CD4-positive, alpha-beta T cell (primary cell): ENCODE measurements at regions not wholly inside any gene's neighbourhood (a gene's known extent, or its start where the extent isn't known, plus 50 kb on each side); places are given as distances from the start of the nearest gene placed in this dataset.

Source experiments
- ATAC-seq: fragments of 200-7000 bp; cut with Tn5 transposase; one replicate; pipeline ENCODE4 v1.10.0; 2022; ENCODE audit warnings: mild to moderate bottlenecking; ENCODE audit not compliant: poor library complexity
- CTCF ChIA-PET: fragments of 350-600 bp; sonication (Branson Sonifier 250); formaldehyde crosslinking; loops from one replicate; lab custom pipeline; 2021; ENCODE audit warnings: antibody characterized with exemption, inconsistent platforms; lab: Charles Lee
- POLR2A ChIA-PET: fragments of 350-600 bp; sonication (Branson Sonifier 250); formaldehyde crosslinking; loops from one replicate; lab custom pipeline; 2021; ENCODE audit warnings: antibody characterized with exemption, inconsistent platforms; lab: Charles Lee
- DNase-seq, 14 experiments: peaks; one replicate each; pipeline ENCODE4 v3.0.0-alpha.2; 2013 to 2020; ENCODE audit warnings: mixed read lengths in 2 of 14
- H3K27ac ChIP-seq, 2 donors: one replicate each; pipeline versions ENCODE4 v1.5.1 to v1.7.0; 2013; ENCODE audit warnings: low read length in 2 of 2, low read depth in 1 of 2, mild to moderate bottlenecking in 1 of 2
- H3K27me3 ChIP-seq, 2 experiments: 1 replicate in 1 of 2; 2 replicates in 1 of 2; pipeline versions ENCODE4 v1.6.1 to v1.7.0; 2013; ENCODE audit warnings: low read length in 2 of 2, control low read depth in 1 of 2, mild to moderate bottlenecking in 1 of 2, moderate library complexity in 1 of 2; ENCODE audit not compliant: insufficient read depth in 2 of 2, control insufficient read depth in 1 of 2
- H3K36me3 ChIP-seq: one replicate; pipeline ENCODE4 v1.6.1; 2013; ENCODE audit warnings: low read length, control low read depth; ENCODE audit not compliant: insufficient read depth
- H3K4me1 ChIP-seq: one replicate; pipeline ENCODE4 v1.6.1; 2013; ENCODE audit warnings: low read length, control low read depth; ENCODE audit not compliant: insufficient read depth
- H3K4me3 ChIP-seq: one replicate; pipeline ENCODE4 v1.5.1; 2013; ENCODE audit warnings: mild to moderate bottlenecking, low read length, moderate library complexity
- H3K9me3 ChIP-seq, 2 experiments: 1 replicate in 1 of 2; 2 replicates in 1 of 2; pipeline versions ENCODE4 v1.6.1 to v1.7.0; 2013; ENCODE audit warnings: low read length in 2 of 2, mild to moderate bottlenecking in 2 of 2, control low read depth in 1 of 2, moderate library complexity in 1 of 2; ENCODE audit not compliant: control insufficient read depth in 1 of 2, insufficient read depth in 1 of 2
- H3K27ac Mint-ChIP-seq: one replicate; pipeline ENCODE4 v1.8.0; 2020; ENCODE audit warnings: mixed read lengths
- H3K27me3 Mint-ChIP-seq: one replicate; pipeline ENCODE4 v1.8.0; 2021; ENCODE audit warnings: mixed read lengths
- H3K36me3 Mint-ChIP-seq: one replicate; pipeline ENCODE4 v1.8.0; 2021; ENCODE audit warnings: low read depth, mixed read lengths
- H3K4me1 Mint-ChIP-seq: one replicate; pipeline ENCODE4 v1.8.0; 2021; ENCODE audit warnings: low read depth, mixed read lengths
- H3K4me3 Mint-ChIP-seq: one replicate; pipeline ENCODE4 v1.8.0; 2020; ENCODE audit warnings: mild to moderate bottlenecking, mixed read lengths
- H3K9me3 Mint-ChIP-seq: one replicate; pipeline ENCODE4 v1.8.0; 2020; ENCODE audit warnings: mixed read lengths
- intact Hi-C, 2 experiments: fragments of 100-400 bp; cut with DNase I in 1 of 2; cut with micrococcal nuclease in 1 of 2; formaldehyde crosslinking; loops; one replicate each; pipeline versions ENCODE4 v1.15.1 to v1.9.0; 2023 to 2025; cut with DNase I, micrococcal nuclease
- TF ChIP-seq, protein P1 (sequence below): fragments of 200-600 bp; IDR thresholded peaks from one replicate; pipeline ENCODE4 v1.8.0; 2022; ENCODE audit warnings: antibody characterized with exemption, mild to moderate bottlenecking

GRCh38 chr4:137635108-137635507 lies 102.8 kb upstream of the PCDH18 start:
- no peaks in the 10 kb centered on the region for H3K36me3 Mint-ChIP-seq
- CTCF ChIA-PET = no interaction called here
- H3K27me3 Mint-ChIP-seq = no peaks in the 10 kb centered on the region
- H3K9me3 Mint-ChIP-seq = peaks cover 2% of the 10 kb centered on the region
- Histone ChIP-seq H3K27me3 (no peaks in the 10 kb centered on the region), H3K36me3 (no peaks in the 10 kb centered on the region), H3K4me1 (no peaks in the 10 kb centered on the region), H3K4me3 (no peak overlapping the region), H3K9me3 (peaks cover 5 to 10% of the 10 kb centered on the region in 2 experiments), H3K27ac (no peak overlapping the region)
- no peak overlapping the region for H3K27ac Mint-ChIP-seq
- no peak for DNase-seq
- TF ChIP-seq, protein P1, sequence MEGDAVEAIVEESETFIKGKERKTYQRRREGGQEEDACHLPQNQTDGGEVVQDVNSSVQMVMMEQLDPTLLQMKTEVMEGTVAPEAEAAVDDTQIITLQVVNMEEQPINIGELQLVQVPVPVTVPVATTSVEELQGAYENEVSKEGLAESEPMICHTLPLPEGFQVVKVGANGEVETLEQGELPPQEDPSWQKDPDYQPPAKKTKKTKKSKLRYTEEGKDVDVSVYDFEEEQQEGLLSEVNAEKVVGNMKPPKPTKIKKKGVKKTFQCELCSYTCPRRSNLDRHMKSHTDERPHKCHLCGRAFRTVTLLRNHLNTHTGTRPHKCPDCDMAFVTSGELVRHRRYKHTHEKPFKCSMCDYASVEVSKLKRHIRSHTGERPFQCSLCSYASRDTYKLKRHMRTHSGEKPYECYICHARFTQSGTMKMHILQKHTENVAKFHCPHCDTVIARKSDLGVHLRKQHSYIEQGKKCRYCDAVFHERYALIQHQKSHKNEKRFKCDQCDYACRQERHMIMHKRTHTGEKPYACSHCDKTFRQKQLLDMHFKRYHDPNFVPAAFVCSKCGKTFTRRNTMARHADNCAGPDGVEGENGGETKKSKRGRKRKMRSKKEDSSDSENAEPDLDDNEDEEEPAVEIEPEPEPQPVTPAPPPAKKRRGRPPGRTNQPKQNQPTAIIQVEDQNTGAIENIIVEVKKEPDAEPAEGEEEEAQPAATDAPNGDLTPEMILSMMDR = no peak
- no peak overlapping the region for H3K4me3 Mint-ChIP-seq
- H3K4me1 Mint-ChIP-seq = no peaks in the 10 kb centered on the region
- intact Hi-C loops = no loop called here
- no peak for ATAC-seq
- POLR2A ChIA-PET = no interaction called here

DNA sequence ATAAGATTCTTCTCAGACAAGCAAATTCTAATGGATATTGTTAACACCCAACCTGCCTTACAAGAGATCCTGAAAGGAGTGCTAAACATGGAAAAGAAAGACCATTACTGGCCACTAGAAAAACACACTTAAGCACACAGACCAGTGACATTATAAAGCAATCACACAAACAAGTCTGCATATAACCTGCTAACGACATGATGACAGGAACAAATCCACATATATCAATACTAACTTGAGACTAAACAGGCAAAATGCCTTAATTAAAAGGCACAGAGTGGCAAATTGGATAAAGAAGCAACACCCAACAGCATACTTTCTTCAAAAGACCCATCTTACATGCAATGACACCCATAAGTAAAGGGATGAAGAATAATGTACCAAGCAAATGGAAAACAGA lies 100.5 kb upstream of the PCDH18 start:
- Histone ChIP-seq H3K27me3 (no peaks in the 10 kb centered on the region), H3K36me3 (no peaks in the 10 kb centered on the region), H3K4me3 (no peak overlapping the region), H3K27ac (no peak overlapping the region), H3K9me3 (peaks cover 1 to 10% of the 10 kb centered on the region in 2 experiments), H3K4me1 (no peaks in the 10 kb centered on the region)
- no peak overlapping the region for H3K27ac Mint-ChIP-seq
- DNase-seq (no peak), ATAC-seq (no peak)
- H3K27me3 Mint-ChIP-seq = no peaks in the 10 kb centered on the region
- intact Hi-C loops = no loop called here
- peaks cover 2% of the 10 kb centered on the region for H3K9me3 Mint-ChIP-seq
- POLR2A ChIA-PET = no interaction called here
- H3K4me1 Mint-ChIP-seq = no peaks in the 10 kb centered on the region
- CTCF ChIA-PET = no interaction called here
- TF ChIP-seq, protein P1 = no peak
- no peaks in the 10 kb centered on the region for H3K36me3 Mint-ChIP-seq
- no peak overlapping the region for H3K4me3 Mint-ChIP-seq

DNA sequence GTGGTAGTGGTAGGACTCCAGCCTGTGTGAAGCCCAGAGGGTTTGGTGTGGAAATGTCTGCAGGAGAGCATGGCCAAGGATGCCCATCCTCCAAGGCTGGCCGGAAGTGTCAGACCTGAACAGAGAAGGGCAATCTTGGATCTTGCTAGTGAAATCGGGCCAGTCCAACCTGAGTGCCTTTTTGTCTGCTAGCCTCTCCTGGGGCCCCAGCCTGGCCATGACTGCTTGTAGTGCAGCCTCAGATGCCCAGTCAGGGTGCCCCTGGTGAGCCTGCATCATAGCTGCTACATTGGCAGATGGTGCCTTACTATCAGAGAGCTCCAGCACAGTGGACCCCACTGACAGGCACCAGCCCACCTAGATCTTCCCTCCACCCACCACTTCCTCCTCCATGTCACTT lies 99.3 kb upstream of the PCDH18 start:
- ChIA-PET POLR2A (no interaction called here), CTCF (no interaction called here)
- no peaks in the 10 kb centered on the region for H3K27me3 ChIP-seq
- ATAC-seq (no peak), DNase-seq (no peak)
- H3K27me3 Mint-ChIP-seq = no peaks in the 10 kb centered on the region
- no peaks in the 10 kb centered on the region for H3K4me1 Mint-ChIP-seq
- no peak overlapping the region for H3K4me3 ChIP-seq
- H3K36me3 ChIP-seq = no peaks in the 10 kb centered on the region
- H3K4me1 ChIP-seq = no peaks in the 10 kb centered on the region
- H3K9me3 ChIP-seq = peaks cover 0 to 10% of the 10 kb centered on the region in 2 experiments
- TF ChIP-seq, protein P1 = no peak
- H3K27ac ChIP-seq = no peak overlapping the region
- no peak overlapping the region for H3K4me3 Mint-ChIP-seq
- intact Hi-C loops = no loop called here
- peaks cover 2% of the 10 kb centered on the region for H3K9me3 Mint-ChIP-seq
- H3K27ac Mint-ChIP-seq = no peak overlapping the region
- H3K36me3 Mint-ChIP-seq = no peaks in the 10 kb centered on the region
